K562 (cell line): ENCODE measurements at regions not wholly inside any gene's neighbourhood (a gene's known extent, or its start where the extent isn't known, plus 50 kb on each side); places are given as distances from the start of the nearest gene placed in this dataset.

Experiments
- BHLHE40 ChIP-seq: IDR thresholded peaks from 2 replicates; pipeline ENCODE4 v1.6.1; 2011; ENCODE audit warnings: low read length, improper control_type of control experiment
- C11orf30 ChIP-seq: fragments of 450-650 bp; IDR thresholded peaks from 2 replicates; pipeline ENCODE4 v1.6.1; 2016; ENCODE audit warnings: low read depth, mild to moderate bottlenecking
- CGGBP1 ChIP-seq: fragments of 250-450 bp; sonication (Bioruptor Pico); IDR thresholded peaks from 2 replicates; pipeline ENCODE4 v1.9.0; 2021; ENCODE audit warnings: mild to moderate bottlenecking
- CTBP1 ChIP-seq: fragments of 450-650 bp; IDR thresholded peaks from 2 replicates; pipeline ENCODE4 v1.6.1; 2016; ENCODE audit warnings: borderline replicate concordance
- DACH1 ChIP-seq: fragments of 450-650 bp; IDR thresholded peaks from 2 replicates; pipeline ENCODE4 v1.6.1; 2018; ENCODE audit not compliant: partially characterized antibody
- ETV5 ChIP-seq: sonication (generic); formaldehyde crosslinking; IDR thresholded peaks from 2 replicates; pipeline ENCODE4 v1.4.0; 2020; ENCODE audit warnings: low read depth, mild to moderate bottlenecking, missing genetic modification reagents
- ETV6 ChIP-seq, 3 experiments: fragments of 150-350 bp in 1 of 3; sonication (generic) in 1 of 3; formaldehyde crosslinking in 1 of 3; IDR thresholded peaks; 2 replicates each; pipeline versions ENCODE4 v1.6.1 to v1.8.0; 2014 to 2022; ENCODE audit warnings: borderline replicate concordance in 2 of 3, low read depth in 2 of 3, antibody characterized with exemption in 1 of 3, low read length in 1 of 3, mild to moderate bottlenecking in 1 of 3, missing genetic modification reagents in 1 of 3
- FOXA1 ChIP-seq: fragments of 450-650 bp; IDR thresholded peaks from 2 replicates; pipeline ENCODE4 v1.6.1; 2016; ENCODE audit warnings: mild to moderate bottlenecking, borderline replicate concordance
- GABPB2 ChIP-seq: fragments of 250-450 bp; sonication (Bioruptor Pico); conservative IDR thresholded peaks from 2 replicates; pipeline ENCODE4 v1.5.1; 2021; ENCODE audit warnings: mild to moderate bottlenecking
- NR2C1 ChIP-seq, 2 experiments: fragments of 450-650 bp; IDR thresholded peaks; 2 replicates each; pipeline ENCODE4 v1.6.1; 2017; ENCODE audit warnings: mild to moderate bottlenecking in 2 of 2, antibody characterized with exemption in 1 of 2, inconsistent platforms in 1 of 2, missing compliant biosample characterization in 1 of 2, missing genetic modification characterization in 1 of 2
- PPARD ChIP-seq: fragments of 250-450 bp; sonication (Bioruptor Pico); IDR thresholded peaks from 2 replicates; pipeline ENCODE4 v1.8.0; 2022; ENCODE audit warnings: inconsistent platforms, mild to moderate bottlenecking, moderate library complexity
- TBP ChIP-seq: optimal IDR thresholded peaks from 2 replicates; pipeline ENCODE3; 2011; ENCODE audit warnings: low read depth, low read length, improper control_type of control experiment
- U2AF2 ChIP-seq: fragments of 200-400 bp; formaldehyde crosslinking; optimal IDR thresholded peaks from 2 replicates; pipeline ENCODE3; 2017; ENCODE audit warnings: low read depth, mild to moderate bottlenecking, low read length
- TF ChIP-seq, protein P1 (sequence below): IDR thresholded peaks from 2 replicates; pipeline ENCODE4 v1.6.1; 2011; ENCODE audit warnings: borderline replicate concordance, low read depth, mild to moderate bottlenecking, moderate library complexity, low read length; ENCODE audit not compliant: insufficient read depth, poor library complexity, severe bottlenecking
- TF ChIP-seq, protein P2 (sequence below): sonication (generic); formaldehyde crosslinking; IDR thresholded peaks from 2 replicates; pipeline ENCODE4 v1.8.0; 2022; ENCODE audit warnings: mild to moderate bottlenecking, missing genetic modification reagents
- TF ChIP-seq, protein P3 (sequence below): fragments of 450-650 bp; IDR thresholded peaks from 2 replicates; pipeline ENCODE4 v1.6.1; 2017; ENCODE audit warnings: antibody characterized with exemption

DNA sequence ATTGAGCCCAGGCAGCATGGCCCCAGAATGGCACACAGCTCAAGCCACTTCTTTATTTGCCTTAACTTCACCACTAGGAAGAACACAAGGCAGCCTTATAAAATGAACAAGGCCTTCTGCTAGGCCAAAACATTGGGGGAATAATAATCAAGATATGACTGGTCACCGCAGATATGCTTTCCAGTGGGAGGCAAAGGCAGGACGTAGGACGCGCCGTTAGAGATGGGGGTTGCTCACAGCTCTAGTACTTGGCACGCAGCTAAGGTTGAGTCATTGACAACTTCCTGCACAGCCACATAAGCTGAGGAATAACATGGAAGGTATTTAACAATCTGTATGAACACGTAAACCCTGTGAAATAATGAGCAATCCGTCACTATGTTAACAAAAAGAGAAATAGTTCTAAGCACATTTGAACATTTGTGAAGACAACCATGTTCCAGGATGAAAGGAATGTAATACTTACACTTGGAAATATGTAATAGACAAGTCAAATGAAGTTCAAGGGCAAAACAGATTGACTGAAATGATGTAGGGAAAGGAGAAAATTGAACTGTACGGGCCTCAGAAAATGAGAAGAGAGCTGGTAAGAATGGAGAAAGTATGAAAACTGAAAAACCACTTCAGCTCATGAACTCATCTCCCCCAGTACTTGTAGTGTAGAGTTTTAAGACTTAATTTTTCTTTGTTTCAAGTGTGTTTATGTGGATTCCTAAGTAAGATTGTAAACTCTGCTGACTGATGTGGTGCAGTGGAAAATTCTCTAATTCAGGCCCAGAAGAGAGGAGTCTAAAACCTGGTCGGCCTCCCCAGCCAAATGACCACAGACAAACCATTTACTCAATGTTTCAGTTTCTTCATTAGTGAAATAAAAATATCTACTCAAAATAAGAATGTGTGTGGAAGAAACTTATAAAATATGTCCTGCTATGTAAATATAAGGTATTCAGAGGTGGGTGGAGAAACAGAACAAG, 59.3 kb upstream of the CCDC91 start (continued):
- TF ChIP-seq, protein P1, sequence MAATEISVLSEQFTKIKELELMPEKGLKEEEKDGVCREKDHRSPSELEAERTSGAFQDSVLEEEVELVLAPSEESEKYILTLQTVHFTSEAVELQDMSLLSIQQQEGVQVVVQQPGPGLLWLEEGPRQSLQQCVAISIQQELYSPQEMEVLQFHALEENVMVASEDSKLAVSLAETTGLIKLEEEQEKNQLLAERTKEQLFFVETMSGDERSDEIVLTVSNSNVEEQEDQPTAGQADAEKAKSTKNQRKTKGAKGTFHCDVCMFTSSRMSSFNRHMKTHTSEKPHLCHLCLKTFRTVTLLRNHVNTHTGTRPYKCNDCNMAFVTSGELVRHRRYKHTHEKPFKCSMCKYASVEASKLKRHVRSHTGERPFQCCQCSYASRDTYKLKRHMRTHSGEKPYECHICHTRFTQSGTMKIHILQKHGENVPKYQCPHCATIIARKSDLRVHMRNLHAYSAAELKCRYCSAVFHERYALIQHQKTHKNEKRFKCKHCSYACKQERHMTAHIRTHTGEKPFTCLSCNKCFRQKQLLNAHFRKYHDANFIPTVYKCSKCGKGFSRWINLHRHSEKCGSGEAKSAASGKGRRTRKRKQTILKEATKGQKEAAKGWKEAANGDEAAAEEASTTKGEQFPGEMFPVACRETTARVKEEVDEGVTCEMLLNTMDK = no peak
- no peak for TF ChIP-seq GABPB2
- TF ChIP-seq CGGBP1 (CRISPR knock-in tag) = no peak
- TF ChIP-seq PPARD (CRISPR knock-in tag) = no peak
- TF ChIP-seq, protein P2, sequence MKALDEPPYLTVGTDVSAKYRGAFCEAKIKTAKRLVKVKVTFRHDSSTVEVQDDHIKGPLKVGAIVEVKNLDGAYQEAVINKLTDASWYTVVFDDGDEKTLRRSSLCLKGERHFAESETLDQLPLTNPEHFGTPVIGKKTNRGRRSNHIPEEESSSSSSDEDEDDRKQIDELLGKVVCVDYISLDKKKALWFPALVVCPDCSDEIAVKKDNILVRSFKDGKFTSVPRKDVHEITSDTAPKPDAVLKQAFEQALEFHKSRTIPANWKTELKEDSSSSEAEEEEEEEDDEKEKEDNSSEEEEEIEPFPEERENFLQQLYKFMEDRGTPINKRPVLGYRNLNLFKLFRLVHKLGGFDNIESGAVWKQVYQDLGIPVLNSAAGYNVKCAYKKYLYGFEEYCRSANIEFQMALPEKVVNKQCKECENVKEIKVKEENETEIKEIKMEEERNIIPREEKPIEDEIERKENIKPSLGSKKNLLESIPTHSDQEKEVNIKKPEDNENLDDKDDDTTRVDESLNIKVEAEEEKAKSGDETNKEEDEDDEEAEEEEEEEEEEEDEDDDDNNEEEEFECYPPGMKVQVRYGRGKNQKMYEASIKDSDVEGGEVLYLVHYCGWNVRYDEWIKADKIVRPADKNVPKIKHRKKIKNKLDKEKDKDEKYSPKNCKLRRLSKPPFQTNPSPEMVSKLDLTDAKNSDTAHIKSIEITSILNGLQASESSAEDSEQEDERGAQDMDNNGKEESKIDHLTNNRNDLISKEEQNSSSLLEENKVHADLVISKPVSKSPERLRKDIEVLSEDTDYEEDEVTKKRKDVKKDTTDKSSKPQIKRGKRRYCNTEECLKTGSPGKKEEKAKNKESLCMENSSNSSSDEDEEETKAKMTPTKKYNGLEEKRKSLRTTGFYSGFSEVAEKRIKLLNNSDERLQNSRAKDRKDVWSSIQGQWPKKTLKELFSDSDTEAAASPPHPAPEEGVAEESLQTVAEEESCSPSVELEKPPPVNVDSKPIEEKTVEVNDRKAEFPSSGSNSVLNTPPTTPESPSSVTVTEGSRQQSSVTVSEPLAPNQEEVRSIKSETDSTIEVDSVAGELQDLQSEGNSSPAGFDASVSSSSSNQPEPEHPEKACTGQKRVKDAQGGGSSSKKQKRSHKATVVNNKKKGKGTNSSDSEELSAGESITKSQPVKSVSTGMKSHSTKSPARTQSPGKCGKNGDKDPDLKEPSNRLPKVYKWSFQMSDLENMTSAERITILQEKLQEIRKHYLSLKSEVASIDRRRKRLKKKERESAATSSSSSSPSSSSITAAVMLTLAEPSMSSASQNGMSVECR (CRISPR knock-in tag) = no peak
- TF ChIP-seq BHLHE40 = peak; percentile 80
- TF ChIP-seq DACH1 = no peak
- no peak; a peak in 1 of 4 replicates for TF ChIP-seq ETV6 (IDR thresholded peaks at IDR 0.05; ENCODE audit: borderline replicate concordance in 1 of 2, low read depth in 2 of 2, low read length in 1 of 2)
- TF ChIP-seq ETV6 (CRISPR knock-in tag; IDR thresholded peaks at IDR 0.05; ENCODE audit: borderline replicate concordance) = no peak
- TF ChIP-seq CTBP1 = peak; percentile 64; the same call in 1 of the 2 replicates
- TF ChIP-seq NR2C1 (IDR thresholded peaks at IDR 0.05) = peak; percentile 40; the same call in 1 of the 2 replicates
- peak; percentile 42; the same call in 1 of the 2 replicates for TF ChIP-seq NR2C1 (tag; IDR thresholded peaks at IDR 0.05)
- TF ChIP-seq TBP = peak; percentile 31
- no peak for TF ChIP-seq FOXA1
- no peak for TF ChIP-seq U2AF2
- TF ChIP-seq C11orf30 = no peak
- TF ChIP-seq, protein P3, sequence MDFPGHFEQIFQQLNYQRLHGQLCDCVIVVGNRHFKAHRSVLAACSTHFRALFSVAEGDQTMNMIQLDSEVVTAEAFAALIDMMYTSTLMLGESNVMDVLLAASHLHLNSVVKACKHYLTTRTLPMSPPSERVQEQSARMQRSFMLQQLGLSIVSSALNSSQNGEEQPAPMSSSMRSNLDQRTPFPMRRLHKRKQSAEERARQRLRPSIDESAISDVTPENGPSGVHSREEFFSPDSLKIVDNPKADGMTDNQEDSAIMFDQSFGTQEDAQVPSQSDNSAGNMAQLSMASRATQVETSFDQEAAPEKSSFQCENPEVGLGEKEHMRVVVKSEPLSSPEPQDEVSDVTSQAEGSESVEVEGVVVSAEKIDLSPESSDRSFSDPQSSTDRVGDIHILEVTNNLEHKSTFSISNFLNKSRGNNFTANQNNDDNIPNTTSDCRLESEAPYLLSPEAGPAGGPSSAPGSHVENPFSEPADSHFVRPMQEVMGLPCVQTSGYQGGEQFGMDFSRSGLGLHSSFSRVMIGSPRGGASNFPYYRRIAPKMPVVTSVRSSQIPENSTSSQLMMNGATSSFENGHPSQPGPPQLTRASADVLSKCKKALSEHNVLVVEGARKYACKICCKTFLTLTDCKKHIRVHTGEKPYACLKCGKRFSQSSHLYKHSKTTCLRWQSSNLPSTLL = no peak
- peak; percentile 63; the same call in 1 of the 2 replicates for TF ChIP-seq ETV5 (CRISPR knock-in tag)
